T-cell (primary cell): ENCODE measurements at regions not wholly inside any gene's neighbourhood (a gene's known extent, or its start where the extent isn't known, plus 50 kb on each side); places are given as distances from the start of the nearest gene placed in this dataset.

Experiments
- ATAC-seq, 4 experiments: fragments of 200-7000 bp in 3 of 4; fragments of 150-1000 bp in 1 of 4; cut with Tn5 transposase; replicated peaks in 1 of 4; 1 replicate in 3 of 4; 2 replicates in 1 of 4; pipeline ENCODE4 v1.10.0; 2021; ENCODE audit warnings: moderate library complexity in 3 of 4, mild to moderate bottlenecking in 2 of 4, moderate number of reproducible peaks in 1 of 4
- CTCF ChIA-PET, 2 donors: fragments of 300-600 bp; sonication (Branson Sonifier 250); formaldehyde crosslinking; loops; one replicate each; lab custom pipeline; 2022; ENCODE audit warnings: antibody characterized with exemption in 2 of 2; lab: Charles Lee
- POLR2A ChIA-PET, 2 donors: fragments of 300-600 bp; sonication (Branson Sonifier 250); formaldehyde crosslinking; loops; one replicate each; lab custom pipeline; 2022; ENCODE audit warnings: antibody characterized with exemption in 2 of 2; lab: Charles Lee
- DNase-seq, 35 experiments: peaks; one replicate each; pipeline versions ENCODE4 v3.0.0 to v3.0.0-alpha.2; 2013 to 2023
- H3K27ac ChIP-seq: one replicate; pipeline ENCODE4 v1.5.1; 2013; ENCODE audit warnings: low read length
- H3K27me3 ChIP-seq, 2 experiments: replicated peaks in 1 of 2; 1 replicate in 1 of 2; 2 replicates in 1 of 2; pipeline versions ENCODE4 v1.6.1 to v1.7.0; 2013; ENCODE audit warnings: low read length in 1 of 2, mixed read lengths in 1 of 2; ENCODE audit not compliant: control insufficient read depth in 2 of 2, insufficient read depth in 2 of 2; ENCODE audit errors: extremely low read depth in 1 of 2
- H3K36me3 ChIP-seq, 2 donors: 1 replicate in 1 of 2; 2 replicates in 1 of 2; pipeline versions ENCODE4 v1.6.1 to v1.7.0; 2013; ENCODE audit warnings: low read length in 1 of 2; ENCODE audit not compliant: control insufficient read depth in 2 of 2, insufficient read depth in 1 of 2; ENCODE audit errors: extremely low read depth in 1 of 2
- H3K4me1 ChIP-seq, 2 experiments: 1 replicate in 1 of 2; 2 replicates in 1 of 2; pipeline versions ENCODE4 v1.6.1 to v1.7.0; 2013; ENCODE audit warnings: low read length in 2 of 2, mixed read lengths in 1 of 2; ENCODE audit not compliant: insufficient read depth in 2 of 2, control insufficient read depth in 1 of 2; ENCODE audit errors: extremely low read depth in 1 of 2
- H3K4me3 ChIP-seq, 2 donors: 1 replicate in 1 of 2; 2 replicates in 1 of 2; pipeline versions ENCODE4 v1.5.1 to v1.7.0; 2013; ENCODE audit warnings: mild to moderate bottlenecking in 2 of 2, low read length in 1 of 2, moderate library complexity in 1 of 2; ENCODE audit not compliant: control insufficient read depth in 1 of 2; ENCODE audit errors: extremely low read depth in 1 of 2
- H3K9me3 ChIP-seq: 2 replicates; pipeline ENCODE4 v1.7.0; 2013
- H3K27ac Mint-ChIP-seq, 2 donors: one replicate each; pipeline ENCODE4 v1.8.0; 2020 to 2021; ENCODE audit warnings: mild to moderate bottlenecking in 2 of 2, mixed read lengths in 2 of 2
- H3K27me3 Mint-ChIP-seq, 2 donors: one replicate each; pipeline ENCODE4 v1.8.0; 2021 to 2022; ENCODE audit warnings: mixed read lengths in 2 of 2
- H3K36me3 Mint-ChIP-seq: one replicate; pipeline ENCODE4 v1.8.0; 2021; ENCODE audit warnings: mixed read lengths
- H3K4me1 Mint-ChIP-seq, 3 donors: one replicate each; pipeline ENCODE4 v1.8.0; 2020 to 2022; ENCODE audit warnings: mixed read lengths in 3 of 3, mild to moderate bottlenecking in 1 of 3
- H3K4me3 Mint-ChIP-seq, 3 donors: one replicate each; pipeline ENCODE4 v1.8.0; 2020 to 2022; ENCODE audit warnings: mild to moderate bottlenecking in 3 of 3, mixed read lengths in 3 of 3, moderate library complexity in 3 of 3
- H3K9me3 Mint-ChIP-seq, 3 donors: one replicate each; pipeline ENCODE4 v1.8.0; 2020 to 2022; ENCODE audit warnings: mixed read lengths in 3 of 3
- WGBS: methylation state at CpG from one replicate; pipeline ENCODE4 v1.1.5; 2013; ENCODE audit warnings: missing lambda C conversion rate; ENCODE audit not compliant: insufficient coverage; 5-methylcytosine and 5-hydroxymethylcytosine counted together

DNA sequence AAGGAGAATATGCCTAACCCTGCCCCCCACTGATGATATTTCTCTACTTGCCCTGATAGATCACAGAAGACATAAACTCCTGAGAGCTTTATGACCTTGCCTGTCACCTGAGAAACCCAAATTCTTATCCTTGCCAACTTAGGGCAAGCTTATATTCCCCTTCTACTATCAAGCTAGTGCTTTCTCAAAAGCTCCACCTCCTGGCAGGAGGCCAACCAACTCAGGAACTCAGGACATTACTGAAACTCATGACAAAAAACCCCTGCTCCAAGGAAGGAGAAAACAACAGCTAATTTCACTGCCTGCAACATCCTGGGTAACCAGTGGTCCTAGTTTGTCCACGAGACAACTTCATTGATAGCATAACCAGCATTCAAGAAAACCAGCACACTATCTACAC is 60.9 kb upstream of the FSCB start:
- no peaks in the 10 kb centered on the region for H3K4me1 Mint-ChIP-seq
- H3K4me3 Mint-ChIP-seq, result no peak overlapping the region
- H3K36me3 Mint-ChIP-seq, result no peaks in the 10 kb centered on the region
- ATAC-seq (no peak), DNase-seq (no peak)
- peaks cover 0 to 4% of the 10 kb centered on the region in 2 donors for H3K27me3 Mint-ChIP-seq
- Histone ChIP-seq H3K4me1 (no peaks in the 10 kb centered on the region), H3K9me3 (no peaks in the 10 kb centered on the region), H3K27ac (no peak overlapping the region), H3K27me3 (no peaks in the 10 kb centered on the region), H3K4me3 (no peak overlapping the region), H3K36me3 (no peaks in the 10 kb centered on the region)
- WGBS, result no CpG with 5 or more reads among the region's 1 CpG
- no peak overlapping the region for H3K27ac Mint-ChIP-seq
- ChIA-PET CTCF (no interaction called here), POLR2A (no interaction called here)
- H3K9me3 Mint-ChIP-seq, result peaks cover 15 to 24% (median 21%) of the 10 kb centered on the region in 3 donors

DNA sequence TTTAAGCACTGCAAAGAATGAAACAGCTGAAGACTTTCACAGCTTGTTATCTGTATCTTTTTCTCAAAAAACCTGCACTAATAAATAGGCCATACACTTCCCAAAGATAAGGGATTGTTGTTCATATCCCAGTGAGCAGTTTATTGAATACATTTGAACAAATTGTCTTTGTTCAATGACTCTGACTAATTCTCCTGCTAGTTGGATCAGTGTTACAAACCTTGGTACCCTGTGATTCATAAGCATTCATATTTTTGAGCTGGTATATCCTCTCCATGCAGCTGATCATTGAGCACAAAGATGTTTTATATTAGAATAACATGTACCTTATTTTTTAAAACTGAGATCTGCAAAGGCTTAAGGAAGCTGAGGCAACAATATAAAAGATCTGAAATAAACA is 58.9 kb upstream of the FSCB start:
- POLR2A ChIA-PET, result no interaction called here
- H3K9me3 ChIP-seq, result no peaks in the 10 kb centered on the region
- Mint-ChIP-seq H3K4me3 (no peak overlapping the region), H3K27me3 (peaks cover 0 to 4% of the 10 kb centered on the region in 2 donors), H3K9me3 (peaks cover 7 to 13% (median 12%) of the 10 kb centered on the region in 3 donors), H3K36me3 (no peaks in the 10 kb centered on the region), H3K27ac (no peak overlapping the region), H3K4me1 (no peaks in the 10 kb centered on the region)
- H3K27me3 ChIP-seq, result no peaks in the 10 kb centered on the region
- CTCF ChIA-PET, result no interaction called here
- DNase-seq (no peak), ATAC-seq (no peak)
- H3K4me1 ChIP-seq, result no peaks in the 10 kb centered on the region
- H3K27ac ChIP-seq, result no peak overlapping the region
- H3K4me3 ChIP-seq, result no peak overlapping the region
- no peaks in the 10 kb centered on the region for H3K36me3 ChIP-seq

DNA sequence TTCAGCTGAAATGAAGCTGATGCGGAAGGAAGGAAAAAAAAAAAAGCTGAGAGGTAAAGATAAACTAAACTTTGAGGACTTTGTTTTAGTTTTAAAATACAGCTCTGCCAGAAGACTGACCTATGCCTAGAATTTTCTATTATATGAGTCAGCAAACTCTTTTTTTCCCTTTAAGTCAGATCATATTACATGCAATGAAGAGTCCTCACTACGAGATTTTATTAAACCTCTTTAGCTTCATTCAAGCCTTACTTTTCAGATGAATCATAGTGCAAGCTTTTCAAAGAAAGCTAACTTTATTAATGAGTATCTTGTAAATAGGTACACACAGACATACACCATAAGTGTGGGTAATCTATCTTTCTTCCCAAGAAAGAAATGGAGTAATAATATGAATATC is 57.8 kb upstream of the FSCB start:
- no peaks in the 10 kb centered on the region for H3K36me3 ChIP-seq
- Mint-ChIP-seq H3K36me3 (no peaks in the 10 kb centered on the region), H3K4me3 (no peak overlapping the region), H3K4me1 (no peaks in the 10 kb centered on the region), H3K27ac (no peak overlapping the region), H3K9me3 (peaks cover 2 to 10% (median 7%) of the 10 kb centered on the region in 3 donors), H3K27me3 (peaks cover 0 to 4% of the 10 kb centered on the region in 2 donors)
- no peaks in the 10 kb centered on the region for H3K9me3 ChIP-seq
- no peak for ATAC-seq
- no peak overlapping the region for H3K27ac ChIP-seq
- ChIA-PET CTCF (no interaction called here), POLR2A (no interaction called here)
- no peaks in the 10 kb centered on the region for H3K27me3 ChIP-seq
- no CpG with 5 or more reads among the region's 2 CpGs for WGBS
- H3K4me1 ChIP-seq, result no peaks in the 10 kb centered on the region
- DNase-seq, result no peak
- no peak overlapping the region for H3K4me3 ChIP-seq
